HCT116 (cell line): ENCODE measurements at regions not wholly inside any gene's neighbourhood (a gene's known extent, or its start where the extent isn't known, plus 50 kb on each side); places are given as distances from the start of the nearest gene placed in this dataset.
"Not testable (repeated sequence)": the region's sequence is repeated elsewhere in the genome, so short reads cannot be mapped to it uniquely, and the experiment has no call there.

Experiments
- ATAC-seq: fragments of 200-7000 bp; cut with Tn5 transposase; 2 replicates; pipeline ENCODE4 v1.9.1; 2020; ENCODE audit warnings: mild to moderate bottlenecking, moderate library complexity
- BruUV-seq: library from RNA; stranded (reverse); fragments of 400-500 nt; replicated peaks from 2 replicates; lab custom pipeline; 2021; lab: Mats Ljungman, UMichigan
- CTCF ChIA-PET: fragments of 300-600 bp; sonication (Branson Sonifier 250); formaldehyde crosslinking; loops from one replicate; lab custom pipeline; 2021; ENCODE audit warnings: antibody characterized with exemption; lab: Charles Lee
- POLR2A ChIA-PET: fragments of 300-600, 350-600 bp; sonication (Branson Sonifier 250); formaldehyde crosslinking; loops from one replicate; lab custom pipeline; 2021; ENCODE audit warnings: antibody characterized with exemption; lab: Charles Lee
- RAD21 ChIA-PET, 2 experiments: fragments of 300-600 bp; sonication (Branson Sonifier 250); formaldehyde crosslinking; loops; one replicate each; lab custom pipeline; 2023; ENCODE audit warnings: low total read pairs in 2 of 2; ENCODE audit not compliant: uncharacterized antibody in 2 of 2, unreplicated experiment in 2 of 2, low non-redundant PET in 1 of 2; lab: Charles Lee
- DNase-seq: peaks from one replicate; pipeline ENCODE4 v3.0.0-alpha.2; 2010; ENCODE audit warnings: low read depth, low spot score
- H2AFZ ChIP-seq: fragments of 200-600 bp; shearing (Covaris generic), sonication (generic); 2 replicates; pipeline ENCODE4 v1.6.1; 2017; ENCODE audit warnings: low read depth, mixed run types, mixed read lengths, antibody characterized with exemption, low read length; ENCODE audit not compliant: poor library complexity, severe bottlenecking
- H3K27ac ChIP-seq: 2 replicates; pipeline ENCODE4 v1.5.1; 2012; ENCODE audit warnings: low read depth, low read length
- H3K27me3 ChIP-seq: fragments of 200-600 bp; sonication (generic); 2 replicates; pipeline ENCODE4 v1.6.1; 2016; ENCODE audit warnings: mixed run types, low read length, mixed read lengths; ENCODE audit not compliant: insufficient read depth
- H3K36me3 ChIP-seq, 2 experiments: fragments of 200-500 bp in 1 of 2; fragments of 200-600 bp in 1 of 2; sonication (Bioruptor generic) in 1 of 2; sonication (generic) in 1 of 2; 2 replicates each; pipeline versions ENCODE4 v1.5.1 to v1.6.1; 2014 to 2016; ENCODE audit warnings: low read length in 2 of 2, inconsistent platforms in 1 of 2, mixed read lengths in 1 of 2, mixed run types in 1 of 2; ENCODE audit not compliant: insufficient read depth in 2 of 2, control insufficient read depth in 1 of 2
- H3K4me1 ChIP-seq, 2 experiments: fragments of 200-600 bp in 1 of 2; sonication (generic) in 1 of 2; 2 replicates each; pipeline versions ENCODE4 v1.5.1 to v1.6.1; 2012 to 2017; ENCODE audit warnings: low read length in 2 of 2, inconsistent platforms in 1 of 2, mild to moderate bottlenecking in 1 of 2, mixed read lengths in 1 of 2, mixed run types in 1 of 2, moderate library complexity in 1 of 2; ENCODE audit not compliant: insufficient read depth in 2 of 2, control insufficient read depth in 1 of 2
- H3K4me2 ChIP-seq: fragments of 200-600 bp; sonication (generic); 2 replicates; pipeline ENCODE4 v1.6.1; 2017; ENCODE audit warnings: mixed run types, low read length, mixed read lengths
- H3K4me3 ChIP-seq, 2 experiments: fragments of 200-600 bp in 1 of 2; sonication (generic) in 1 of 2; replicated peaks in 1 of 2; 2 replicates each; pipeline ENCODE4 v1.5.1; 2011 to 2016; ENCODE audit warnings: low read length in 2 of 2, control low read depth in 1 of 2, low read depth in 1 of 2, mild to moderate bottlenecking in 1 of 2, mixed read lengths in 1 of 2, mixed run types in 1 of 2
- H3K79me2 ChIP-seq: fragments of 200-600 bp; sonication (generic); 2 replicates; pipeline ENCODE4 v1.6.1; 2017; ENCODE audit warnings: mild to moderate bottlenecking, mixed run types, low read length, moderate library complexity, mixed read lengths; ENCODE audit not compliant: insufficient read depth
- H3K9ac ChIP-seq: fragments of 200-600 bp; sonication (generic); 2 replicates; pipeline ENCODE4 v1.6.1; 2016; ENCODE audit warnings: low read length, mixed read lengths
- H3K9me2 ChIP-seq: fragments of 200-600 bp; sonication (generic), shearing (Covaris generic); 2 replicates; pipeline ENCODE4 v1.6.1; 2017; ENCODE audit warnings: mixed run types, mild to moderate bottlenecking, moderate library complexity; ENCODE audit not compliant: insufficient read depth
- H3K9me3 ChIP-seq, 2 experiments: fragments of 200-500 bp in 1 of 2; fragments of 200-600 bp in 1 of 2; sonication (Bioruptor generic) in 1 of 2; sonication (generic) in 1 of 2; 2 replicates each; pipeline ENCODE4 v1.6.1; 2014 to 2017; ENCODE audit warnings: low read length in 2 of 2, mixed read lengths in 2 of 2, inconsistent platforms in 1 of 2, low read depth in 1 of 2, mild to moderate bottlenecking in 1 of 2, mixed run types in 1 of 2, moderate library complexity in 1 of 2; ENCODE audit not compliant: control insufficient read depth in 1 of 2, insufficient read depth in 1 of 2
- H4K20me1 ChIP-seq: fragments of 200-600 bp; sonication (generic), shearing (Covaris generic); 2 replicates; pipeline ENCODE4 v1.6.1; 2017; ENCODE audit warnings: mixed run types, mild to moderate bottlenecking, moderate library complexity; ENCODE audit not compliant: insufficient read depth
- ATF3 ChIP-seq: IDR thresholded peaks from 2 replicates; pipeline ENCODE4 v1.6.1; 2012
- CBX3 ChIP-seq: IDR thresholded peaks from 2 replicates; pipeline ENCODE4 v1.6.1; 2012; ENCODE audit warnings: low read depth
- EZH2phosphoT487 ChIP-seq: fragments of 200-600 bp; IDR thresholded peaks from 2 replicates; pipeline ENCODE4 v1.6.1; 2018; ENCODE audit warnings: antibody characterized with exemption, borderline replicate concordance
- FOSL1 ChIP-seq: IDR thresholded peaks from 2 replicates; pipeline ENCODE4 v1.6.1; 2012; ENCODE audit warnings: low read depth
- JUND ChIP-seq: IDR thresholded peaks from 2 replicates; pipeline ENCODE4 v1.6.1; 2012
- POLR2A ChIP-seq: IDR thresholded peaks from 2 replicates; pipeline ENCODE4 v1.7.0; 2011; ENCODE audit warnings: borderline replicate concordance; ENCODE audit not compliant: insufficient read depth, insufficient read length; ENCODE audit errors: extremely low read depth
- SRF ChIP-seq: IDR thresholded peaks from 2 replicates; pipeline ENCODE4 v1.6.1; 2012; ENCODE audit warnings: low read depth
- ZFX ChIP-seq: fragments of 450-650 bp; IDR thresholded peaks from 2 replicates; pipeline ENCODE4 v1.6.1; 2017
- intact Hi-C: fragments of 100-400 bp; cut with micrococcal nuclease; formaldehyde crosslinking; loops from 2 replicates; pipeline ENCODE4 v1.10.0; 2022

GRCh38 chr12:29012673-29013072 lies 136.4 kb upstream of the FAR2 start:
- Histone ChIP-seq H3K79me2 (no peaks in the 10 kb centered on the region), H4K20me1 (no peaks in the 10 kb centered on the region), H2AFZ (no peak overlapping the region), H3K4me3 (no peak overlapping the region), H3K27me3 (no peaks in the 10 kb centered on the region), H3K27ac (no peak overlapping the region), H3K4me2 (no peak overlapping the region), H3K9me2 (no peaks in the 10 kb centered on the region), H3K9ac (no peak overlapping the region), H3K36me3 (no peaks in the 10 kb centered on the region), H3K9me3 (no peaks in the 10 kb centered on the region), H3K4me1 (peaks cover 0 to 15% of the 10 kb centered on the region in 2 experiments; a peak in 2 of 4 replicates)
- BruUV-seq = no TSS peak
- intact Hi-C loops = no loop called here
- ATAC-seq (no peak), DNase-seq (no peak)
- TF ChIP-seq FOSL1 = no peak
- TF ChIP-seq ATF3 = no peak
- no peak for TF ChIP-seq ZFX
- no peak for TF ChIP-seq SRF
- no peak for TF ChIP-seq EZH2phosphoT487
- no peak for TF ChIP-seq JUND
- no peak for TF ChIP-seq POLR2A
- TF ChIP-seq CBX3 = no peak
- CTCF ChIA-PET = no interaction called here
- RAD21 ChIA-PET = no interaction called here
- POLR2A ChIA-PET = no interaction called here

- intact Hi-C loops, CTCF ChIA-PET, H3K36me3 ChIP-seq, H3K9ac ChIP-seq, H3K27ac ChIP-seq, H3K4me3 ChIP-seq, H4K20me1 ChIP-seq, H2AFZ ChIP-seq, DNase-seq, BruUV-seq, RAD21 ChIA-PET, POLR2A ChIA-PET, ATAC-seq, H3K9me2 ChIP-seq, H3K79me2 ChIP-seq, H3K4me1 ChIP-seq, H3K4me2 ChIP-seq, H3K27me3 ChIP-seq, H3K9me3 ChIP-seq: not testable (repeated sequence)
Measured at GRCh38 chr12:29017532-29017931, 131.5 kb upstream of the FAR2 start.
